ENCODE measurements at regions not wholly inside any gene's neighbourhood (a gene's known extent, or its start where the extent isn't known, plus 50 kb on each side); places are given as distances from the start of the nearest gene placed in this dataset.
"Not testable (repeated sequence)": the region's sequence is repeated elsewhere in the genome, so short reads cannot be mapped to it uniquely, and the experiment has no call there.

DNA sequence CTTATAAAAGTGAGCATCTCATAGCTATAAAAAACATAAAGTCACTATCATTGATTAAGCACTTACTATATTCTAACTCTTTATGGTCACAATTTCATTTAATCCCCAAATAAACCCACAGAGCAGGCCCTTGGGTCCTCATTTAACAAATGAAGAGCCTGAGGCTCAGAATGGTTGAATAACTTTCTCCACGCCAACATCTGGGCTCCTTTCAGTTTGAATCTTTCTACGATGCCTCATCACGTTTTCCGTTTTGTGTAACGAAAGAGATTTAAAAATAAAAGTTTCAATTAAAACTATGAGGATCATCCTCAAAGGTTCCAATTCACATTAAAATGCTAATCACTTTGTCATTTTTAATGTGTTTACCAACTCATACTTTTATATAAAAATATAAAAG is 74.2 kb upstream of the ADAMTS18 start:
- TF ChIP-seq, protein P1, sequence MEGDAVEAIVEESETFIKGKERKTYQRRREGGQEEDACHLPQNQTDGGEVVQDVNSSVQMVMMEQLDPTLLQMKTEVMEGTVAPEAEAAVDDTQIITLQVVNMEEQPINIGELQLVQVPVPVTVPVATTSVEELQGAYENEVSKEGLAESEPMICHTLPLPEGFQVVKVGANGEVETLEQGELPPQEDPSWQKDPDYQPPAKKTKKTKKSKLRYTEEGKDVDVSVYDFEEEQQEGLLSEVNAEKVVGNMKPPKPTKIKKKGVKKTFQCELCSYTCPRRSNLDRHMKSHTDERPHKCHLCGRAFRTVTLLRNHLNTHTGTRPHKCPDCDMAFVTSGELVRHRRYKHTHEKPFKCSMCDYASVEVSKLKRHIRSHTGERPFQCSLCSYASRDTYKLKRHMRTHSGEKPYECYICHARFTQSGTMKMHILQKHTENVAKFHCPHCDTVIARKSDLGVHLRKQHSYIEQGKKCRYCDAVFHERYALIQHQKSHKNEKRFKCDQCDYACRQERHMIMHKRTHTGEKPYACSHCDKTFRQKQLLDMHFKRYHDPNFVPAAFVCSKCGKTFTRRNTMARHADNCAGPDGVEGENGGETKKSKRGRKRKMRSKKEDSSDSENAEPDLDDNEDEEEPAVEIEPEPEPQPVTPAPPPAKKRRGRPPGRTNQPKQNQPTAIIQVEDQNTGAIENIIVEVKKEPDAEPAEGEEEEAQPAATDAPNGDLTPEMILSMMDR (conservative IDR thresholded peaks at IDR 0.05): no peak
- no peak overlapping the region for H3K27ac ChIP-seq

DNA sequence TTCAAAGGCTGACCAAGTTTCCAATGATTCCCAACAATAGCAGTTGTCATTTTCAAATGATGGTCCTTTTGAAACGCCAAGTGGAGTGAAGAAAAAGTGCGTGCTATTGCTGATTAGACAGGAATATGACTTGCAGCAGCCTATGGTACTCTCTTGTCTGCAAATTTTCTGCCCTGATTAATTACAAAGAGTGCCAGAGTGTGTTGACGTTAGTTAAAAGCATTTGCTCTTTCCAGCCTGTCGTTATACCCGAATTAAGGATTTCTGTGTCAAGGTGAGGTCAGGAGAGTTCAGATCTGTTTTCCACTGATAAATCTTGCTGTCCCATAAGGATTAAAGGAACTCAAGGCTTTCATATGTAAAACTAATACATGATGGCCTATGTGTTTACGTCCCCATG is 75.0 kb upstream of the ADAMTS18 start:
- TF ChIP-seq, protein P1 (conservative IDR thresholded peaks at IDR 0.05): no peak
- no peak overlapping the region for H3K27ac ChIP-seq

- no peak overlapping the region for H3K27ac ChIP-seq
- TF ChIP-seq, protein P1 (conservative IDR thresholded peaks at IDR 0.05): no peak
These were observed 76.2 kb upstream of the ADAMTS18 start for GRCh38 chr16:77511053-77511452.

DNA sequence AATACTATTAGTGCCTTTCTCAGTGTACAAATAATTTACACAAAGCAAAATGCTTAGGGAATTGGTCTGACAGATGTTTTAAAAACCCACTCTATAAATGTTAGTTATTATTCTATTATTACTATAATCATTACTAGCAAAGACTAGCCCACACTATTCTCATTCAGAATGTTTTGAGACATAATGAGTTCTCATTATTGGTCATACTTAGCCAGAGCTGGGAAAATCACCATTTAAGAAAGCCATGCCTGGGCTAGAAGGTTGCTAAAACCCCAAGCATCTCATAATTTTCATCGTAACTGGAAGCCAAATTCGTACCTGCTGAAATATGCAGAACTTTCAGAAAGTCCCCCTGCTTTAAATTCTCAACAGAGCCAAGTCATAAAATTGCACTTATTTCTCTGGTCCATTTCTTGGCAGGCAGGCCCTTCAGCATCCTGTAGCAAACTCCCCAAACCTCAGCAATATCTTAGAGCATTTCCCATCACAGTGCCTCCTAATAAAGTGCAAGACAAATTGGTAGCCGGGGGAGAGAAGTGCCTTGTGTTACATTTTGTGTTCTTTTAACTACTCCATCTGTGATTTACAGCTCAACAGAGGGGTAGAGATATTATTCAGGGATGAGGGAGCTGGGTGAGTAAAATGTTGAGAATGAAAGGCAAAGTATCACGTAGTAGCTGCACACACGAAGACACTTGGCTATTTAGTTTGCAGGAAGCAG is 79.8 kb upstream of the ADAMTS18 start:
- TF ChIP-seq, protein P1 (conservative IDR thresholded peaks at IDR 0.05): no peak
- no peak overlapping the region for H3K27ac ChIP-seq

- not testable (repeated sequence) for H3K27ac ChIP-seq
These were observed 90.4 kb upstream of the ADAMTS18 start for GRCh38 chr16:77525226-77525625.

- H3K27ac ChIP-seq: no peak overlapping the region
- TF ChIP-seq, protein P1 (conservative IDR thresholded peaks at IDR 0.05): no peak
These were observed 96.9 kb upstream of the ADAMTS18 start for GRCh38 chr16:77531752-77532151.

DNA sequence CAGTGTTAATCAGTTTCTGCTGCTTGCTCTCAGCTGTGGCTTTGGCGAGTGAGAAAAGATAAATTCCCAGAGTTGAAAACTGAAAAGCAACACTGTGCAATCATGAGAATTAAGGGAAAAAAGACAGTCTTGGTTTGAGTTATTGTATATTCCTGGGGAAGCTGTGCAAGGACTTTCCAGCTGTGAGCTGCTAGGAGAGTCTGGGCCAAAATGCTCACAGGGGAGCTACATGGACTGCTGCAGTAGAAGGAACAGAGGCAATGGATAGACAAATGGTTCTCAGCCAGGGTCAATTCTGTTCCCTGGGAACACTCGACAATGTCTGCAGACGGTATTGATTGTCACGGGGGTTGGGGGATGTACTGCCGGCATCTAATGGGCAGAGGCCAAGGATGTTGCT is 102.0 kb upstream of the ADAMTS18 start:
- no peak overlapping the region for H3K27ac ChIP-seq
- TF ChIP-seq, protein P1 (conservative IDR thresholded peaks at IDR 0.05): no peak

DNA sequence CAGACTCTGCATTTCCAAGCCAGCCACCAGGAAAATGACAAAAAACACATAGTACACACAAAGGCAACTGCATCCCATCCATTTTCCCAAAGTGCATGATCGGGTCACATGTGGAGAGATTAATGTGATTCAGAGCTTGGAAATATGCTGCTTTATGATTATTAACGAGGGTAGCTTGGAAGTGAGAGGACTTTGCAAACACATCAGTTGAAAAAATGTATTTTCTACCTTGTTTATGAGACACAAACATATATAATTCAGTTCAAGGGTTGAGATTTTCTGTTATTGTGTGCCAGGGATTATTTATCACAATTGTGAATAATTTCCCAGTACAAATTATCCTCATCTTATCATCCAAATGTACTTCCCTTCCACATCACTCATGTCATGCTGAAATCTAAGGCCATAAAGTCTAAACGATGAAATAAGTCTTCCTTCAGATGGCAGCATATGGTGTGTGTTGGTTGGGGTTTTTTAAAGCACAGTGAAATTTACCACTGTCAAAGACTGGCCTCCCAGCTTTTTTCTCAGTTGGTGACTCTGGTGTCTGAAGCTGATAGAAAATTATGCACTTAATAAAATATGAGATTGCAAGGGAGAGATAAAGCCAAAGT is 104.7 kb upstream of the ADAMTS18 start:
- TF ChIP-seq, protein P1 (conservative IDR thresholded peaks at IDR 0.05): no peak
- H3K27ac ChIP-seq: no peak overlapping the region
